Endodermal cell (in vitro differentiated cells): ENCODE measurements at regions not wholly inside any gene's neighbourhood (a gene's known extent, or its start where the extent isn't known, plus 50 kb on each side); places are given as distances from the start of the nearest gene placed in this dataset.

ENCODE experiments used
- DNase-seq: peaks from one replicate; pipeline ENCODE4 v3.0.0-alpha.2; 2017
- H3K27ac ChIP-seq: 2 replicates; pipeline ENCODE4 v1.5.1; 2013; ENCODE audit warnings: mild to moderate bottlenecking, low read depth, low read length, moderate library complexity
- H3K27me3 ChIP-seq: 2 replicates; pipeline ENCODE4 v1.6.1; 2013; ENCODE audit warnings: mild to moderate bottlenecking, low read length, moderate library complexity; ENCODE audit not compliant: insufficient read depth, control insufficient read depth, poor library complexity, severe bottlenecking
- H3K36me3 ChIP-seq: 2 replicates; pipeline ENCODE4 v1.7.0; 2013; ENCODE audit warnings: mild to moderate bottlenecking, low read length, moderate library complexity; ENCODE audit not compliant: control insufficient read depth, insufficient read depth
- H3K4me1 ChIP-seq: one replicate; pipeline ENCODE4 v1.7.0; 2013; ENCODE audit warnings: low read length; ENCODE audit not compliant: control insufficient read depth, insufficient read depth
- H3K4me3 ChIP-seq: 2 replicates; pipeline ENCODE4 v1.5.1; 2013; ENCODE audit warnings: mild to moderate bottlenecking, low read length, moderate library complexity
- H3K9ac ChIP-seq: 2 replicates; pipeline ENCODE4 v1.6.1; 2013; ENCODE audit warnings: mild to moderate bottlenecking, low read length, moderate library complexity; ENCODE audit not compliant: poor library complexity, severe bottlenecking; ENCODE audit errors: extremely low read depth
- H3K9me3 ChIP-seq: 2 replicates; pipeline ENCODE4 v1.6.1; 2013; ENCODE audit warnings: mild to moderate bottlenecking, low read length, moderate library complexity; ENCODE audit not compliant: control insufficient read depth
- H3K27ac Mint-ChIP-seq: 2 replicates; pipeline ENCODE4 v1.8.0; 2020; ENCODE audit warnings: mixed read lengths
- H3K27me3 Mint-ChIP-seq: 2 replicates; pipeline ENCODE4 v1.8.0; 2021; ENCODE audit warnings: mild to moderate bottlenecking, mixed read lengths; ENCODE audit not compliant: insufficient read depth
- H3K36me3 Mint-ChIP-seq: 2 replicates; pipeline ENCODE4 v1.8.0; 2020; ENCODE audit warnings: low read depth, mixed read lengths
- H3K4me1 Mint-ChIP-seq: 2 replicates; pipeline ENCODE4 v1.8.0; 2020; ENCODE audit warnings: mixed read lengths
- H3K4me3 Mint-ChIP-seq: 2 replicates; pipeline ENCODE4 v1.8.0; 2020; ENCODE audit warnings: mild to moderate bottlenecking, moderate library complexity, mixed read lengths
- H3K9me3 Mint-ChIP-seq: 2 replicates; pipeline ENCODE4 v1.8.0; 2020; ENCODE audit warnings: mild to moderate bottlenecking, mixed read lengths
- CTCF ChIP-seq: fragments of 200-600 bp; sonication (generic); conservative IDR thresholded peaks from 2 replicates; pipeline ENCODE4 v1.5.0; 2021; ENCODE audit warnings: antibody characterized with exemption, mild to moderate bottlenecking
- WGBS, 2 experiments: methylation state at CpG; one replicate each; pipeline versions ENCODE4 v1.1.5 to v1.1.7; 2013; ENCODE audit warnings: missing lambda C conversion rate in 2 of 2, mixed read lengths in 1 of 2; ENCODE audit not compliant: insufficient coverage in 1 of 2, insufficient read length in 1 of 2; 5-methylcytosine and 5-hydroxymethylcytosine counted together

- Histone ChIP-seq H3K9me3 (peaks cover 39% of the 10 kb centered on the region), H3K4me1 (no peaks in the 10 kb centered on the region), H3K9ac (no peak overlapping the region), H3K4me3 (no peak overlapping the region), H3K27ac (no peak overlapping the region), H3K27me3 (no peaks in the 10 kb centered on the region), H3K36me3 (no peaks in the 10 kb centered on the region)
- H3K4me1 Mint-ChIP-seq = no peaks in the 10 kb centered on the region
- 89 to 90% methylated on average over 4 to 7 of the region's 10 CpGs for WGBS, 2 experiments
- no peaks in the 10 kb centered on the region for H3K36me3 Mint-ChIP-seq
- no peak overlapping the region for H3K27ac Mint-ChIP-seq
- no peak for TF ChIP-seq CTCF
- H3K27me3 Mint-ChIP-seq = no peaks in the 10 kb centered on the region
- no peak overlapping the region for H3K4me3 Mint-ChIP-seq
- no peak for DNase-seq
- H3K9me3 Mint-ChIP-seq = no peaks in the 10 kb centered on the region
Measured at GRCh38 chr2:13876491-13877037, 756.0 kb upstream of the LRATD1 start.

DNA sequence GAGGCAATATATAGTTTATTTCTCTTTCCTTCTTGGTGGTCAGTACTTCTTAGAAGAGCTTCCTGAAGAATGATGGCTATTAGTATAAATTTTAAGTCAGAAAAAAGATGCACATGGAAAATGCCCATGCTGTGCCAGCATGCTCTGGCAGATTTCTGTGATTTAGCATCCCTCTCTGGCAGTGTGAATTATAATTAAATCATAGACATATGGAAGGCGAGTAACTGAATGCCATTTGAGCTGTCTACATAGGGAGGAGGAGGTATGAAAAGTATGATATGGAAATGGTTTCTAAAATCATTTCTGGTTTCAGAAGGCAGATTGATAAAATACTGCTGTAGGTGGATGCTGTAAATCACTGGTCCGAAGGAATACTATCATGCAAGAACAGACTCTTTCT is 754.9 kb upstream of the LRATD1 start:
- H3K27me3 ChIP-seq = no peaks in the 10 kb centered on the region
- H3K9ac ChIP-seq = no peak overlapping the region
- H3K27ac Mint-ChIP-seq = no peak overlapping the region
- no peaks in the 10 kb centered on the region for H3K4me1 ChIP-seq
- H3K27me3 Mint-ChIP-seq = no peaks in the 10 kb centered on the region
- H3K4me3 Mint-ChIP-seq = no peak overlapping the region
- H3K9me3 ChIP-seq = peaks cover 36% of the 10 kb centered on the region
- H3K36me3 Mint-ChIP-seq = no peaks in the 10 kb centered on the region
- no peaks in the 10 kb centered on the region for H3K9me3 Mint-ChIP-seq
- no peak for TF ChIP-seq CTCF
- no peak overlapping the region for H3K4me3 ChIP-seq
- no peaks in the 10 kb centered on the region for H3K36me3 ChIP-seq
- H3K4me1 Mint-ChIP-seq = no peaks in the 10 kb centered on the region
- 91 to 100% methylated on average over 1 to 2 of the region's 2 CpGs for WGBS, 2 experiments
- no peak overlapping the region for H3K27ac ChIP-seq
- no peak for DNase-seq

DNA sequence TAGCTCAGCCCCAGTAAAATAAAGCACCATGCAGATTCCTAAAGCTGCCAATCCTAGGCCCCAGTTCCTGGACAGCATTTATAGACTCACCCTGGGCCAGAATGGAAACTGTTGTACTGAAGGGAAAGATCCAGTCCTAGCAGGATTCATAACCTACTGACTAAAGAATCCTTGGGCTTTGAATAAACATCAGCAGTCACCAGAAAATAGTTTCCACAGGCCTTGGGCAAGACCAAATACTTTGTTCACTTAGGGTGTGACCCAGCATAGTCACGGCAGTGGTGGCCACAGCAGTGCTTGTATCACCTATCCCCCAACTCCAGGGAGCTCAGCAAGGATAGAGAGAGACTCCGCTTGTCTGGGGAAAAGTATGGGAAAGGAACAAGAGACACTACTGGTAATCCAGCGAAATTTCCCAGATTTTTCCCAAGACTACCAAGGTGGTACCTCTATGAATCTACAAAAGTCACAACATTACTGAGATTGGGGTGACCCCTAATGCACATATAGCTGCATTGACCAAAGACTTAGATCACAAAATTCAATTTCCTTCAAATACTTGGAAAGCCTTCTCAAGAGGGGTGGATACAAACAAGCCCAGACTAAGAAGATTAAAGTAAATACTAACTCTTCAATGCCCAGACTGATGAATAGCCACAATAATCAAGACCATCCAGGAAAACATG is 748.1 kb upstream of the LRATD1 start:
- H3K4me3 Mint-ChIP-seq = no peak overlapping the region
- no peak overlapping the region for H3K27ac Mint-ChIP-seq
- Histone ChIP-seq H3K4me3 (no peak overlapping the region), H3K9ac (no peak overlapping the region), H3K27me3 (no peaks in the 10 kb centered on the region), H3K27ac (no peak overlapping the region), H3K36me3 (no peaks in the 10 kb centered on the region), H3K4me1 (no peaks in the 10 kb centered on the region), H3K9me3 (peaks cover 68% of the 10 kb centered on the region)
- H3K27me3 Mint-ChIP-seq = peaks cover 2% of the 10 kb centered on the region
- WGBS, 2 experiments = 71 to 75% methylated on average over 1 to 3 of the region's 3 CpGs
- H3K9me3 Mint-ChIP-seq = no peaks in the 10 kb centered on the region
- no peaks in the 10 kb centered on the region for H3K36me3 Mint-ChIP-seq
- H3K4me1 Mint-ChIP-seq = no peaks in the 10 kb centered on the region
- TF ChIP-seq CTCF = peak; percentile 33
- DNase-seq = no peak
